HG02938 (cell line): ENCODE measurements at regions not wholly inside any gene's neighbourhood (a gene's known extent, or its start where the extent isn't known, plus 50 kb on each side); places are given as distances from the start of the nearest gene placed in this dataset.
"Not testable (repeated sequence)": the region's sequence is repeated elsewhere in the genome, so short reads cannot be mapped to it uniquely, and the experiment has no call there.

ENCODE experiments used
- ATAC-seq: cut with Tn5 transposase; IDR thresholded peaks from one replicate; pipeline ENCODE4 v1.9.1; 2021; ENCODE audit warnings: mild to moderate bottlenecking, moderate library complexity; ENCODE audit not compliant: unreplicated experiment

GRCh38 chr3:194908496-194908895 is 222.8 kb downstream of the FAM43A start:
- ATAC-seq = no peak

GRCh38 chr3:194908972-194909371 is 223.3 kb downstream of the FAM43A start:
- no peak for ATAC-seq

- ATAC-seq = no peak
These were observed 224.8 kb downstream of the FAM43A start for GRCh38 chr3:194910414-194910984.

GRCh38 chr3:194913316-194913715 is 227.6 kb downstream of the FAM43A start:
- no peak for ATAC-seq

GRCh38 chr3:194924889-194925288 is 239.2 kb downstream of the FAM43A start:
- not testable (repeated sequence) for ATAC-seq

GRCh38 chr3:194925614-194926013 is 239.9 kb downstream of the FAM43A start:
- ATAC-seq = no peak

GRCh38 chr3:194928227-194928626 is 242.5 kb downstream of the FAM43A start:
- no peak for ATAC-seq

GRCh38 chr3:194928831-194929577 is 243.3 kb downstream of the FAM43A start:
- no peak for ATAC-seq

- ATAC-seq = no peak
These were observed 243.9 kb downstream of the FAM43A start for GRCh38 chr3:194929578-194929960.

- ATAC-seq = no peak
These were observed 244.9 kb downstream of the FAM43A start for GRCh38 chr3:194930377-194931204.

GRCh38 chr3:194931347-194931746 is 245.7 kb downstream of the FAM43A start:
- ATAC-seq = no peak

GRCh38 chr3:194931865-194932264 is 246.2 kb downstream of the FAM43A start:
- ATAC-seq = no peak

GRCh38 chr3:194933465-194933864 is 247.8 kb downstream of the FAM43A start:
- ATAC-seq = no peak

GRCh38 chr3:194935061-194935460 is 249.4 kb downstream of the FAM43A start:
- no peak for ATAC-seq

GRCh38 chr3:194935632-194936470 is 250.2 kb downstream of the FAM43A start:
- ATAC-seq = no peak

GRCh38 chr3:194936659-194937058 is 251.0 kb downstream of the FAM43A start:
- no peak for ATAC-seq

GRCh38 chr3:194937144-194937543 is 251.5 kb downstream of the FAM43A start:
- no peak for ATAC-seq

GRCh38 chr3:194937882-194938321 is 252.2 kb downstream of the FAM43A start:
- no peak for ATAC-seq

GRCh38 chr3:194938845-194939531 is 253.3 kb downstream of the FAM43A start:
- no peak for ATAC-seq

GRCh38 chr3:194939532-194939909 is 253.8 kb downstream of the FAM43A start:
- no peak for ATAC-seq
